RPMI7951 (cell line): ENCODE measurements at regions not wholly inside any gene's neighbourhood (a gene's known extent, or its start where the extent isn't known, plus 50 kb on each side); places are given as distances from the start of the nearest gene placed in this dataset.

Source experiments
- DNase-seq: peaks from one replicate; pipeline ENCODE4 v3.0.0-alpha.2; 2012; ENCODE audit warnings: low read depth

DNA sequence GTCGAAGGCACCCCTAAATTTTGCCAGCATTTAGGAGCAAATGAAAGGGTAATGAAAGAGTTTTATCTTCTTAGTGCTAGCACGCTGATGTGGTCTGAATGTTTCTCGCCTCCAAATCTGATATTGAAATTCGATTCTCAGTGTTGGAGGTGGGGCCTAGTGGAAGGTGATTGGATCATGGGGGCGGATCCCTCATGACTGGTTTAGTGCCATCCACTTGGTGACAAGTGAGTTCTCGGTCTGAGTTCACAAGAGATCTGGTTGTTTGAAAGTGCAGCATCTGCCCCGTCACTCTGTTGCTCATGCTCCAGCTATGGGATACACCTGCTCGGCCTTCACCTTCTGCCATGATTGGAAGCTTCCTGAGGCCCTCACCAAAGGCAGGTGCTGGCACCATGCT, 75.1 kb upstream of the ZBTB40 start:
- DNase-seq, result no peak

DNA sequence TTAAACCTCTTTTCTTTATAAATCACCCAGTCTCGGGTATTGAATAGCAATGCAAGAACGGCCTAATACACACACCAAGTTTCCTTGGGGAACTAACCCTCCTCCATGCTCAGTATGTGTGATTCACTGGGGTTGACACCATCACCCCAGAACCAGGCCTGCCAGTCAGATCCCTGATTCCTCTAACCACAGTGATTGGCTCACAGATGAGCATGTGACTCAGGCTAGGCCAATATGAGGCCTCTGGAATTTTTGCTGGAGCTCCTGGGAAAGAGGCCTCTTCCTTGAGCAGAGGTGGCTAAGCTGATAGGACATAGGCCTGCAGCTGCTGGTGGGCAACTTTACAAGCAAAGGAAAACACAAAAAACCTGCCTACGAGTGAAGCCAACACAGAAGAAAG, 74.7 kb upstream of the ZBTB40 start:
- peak; percentile 22 for DNase-seq

DNA sequence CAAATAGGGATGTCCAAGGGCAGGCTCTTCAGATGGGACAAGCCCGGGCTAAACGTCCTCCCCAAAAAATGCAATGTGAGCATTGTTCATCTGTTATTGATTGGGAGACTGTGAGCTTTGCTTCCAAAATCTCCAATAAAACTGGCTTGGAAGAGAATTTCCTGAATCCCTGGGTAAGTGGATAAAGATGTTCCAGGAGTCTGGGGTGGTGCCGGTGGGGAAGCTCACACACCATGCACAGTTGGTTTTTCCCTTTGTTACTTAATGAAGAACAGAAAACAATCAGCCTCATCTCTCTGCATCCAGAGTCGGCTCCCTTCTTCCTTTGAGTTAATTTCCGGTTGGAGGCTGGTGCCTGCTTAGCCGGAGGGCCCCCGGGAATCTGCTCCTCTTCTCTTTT, 72.1 kb upstream of the ZBTB40 start:
- DNase-seq, result no peak

DNA sequence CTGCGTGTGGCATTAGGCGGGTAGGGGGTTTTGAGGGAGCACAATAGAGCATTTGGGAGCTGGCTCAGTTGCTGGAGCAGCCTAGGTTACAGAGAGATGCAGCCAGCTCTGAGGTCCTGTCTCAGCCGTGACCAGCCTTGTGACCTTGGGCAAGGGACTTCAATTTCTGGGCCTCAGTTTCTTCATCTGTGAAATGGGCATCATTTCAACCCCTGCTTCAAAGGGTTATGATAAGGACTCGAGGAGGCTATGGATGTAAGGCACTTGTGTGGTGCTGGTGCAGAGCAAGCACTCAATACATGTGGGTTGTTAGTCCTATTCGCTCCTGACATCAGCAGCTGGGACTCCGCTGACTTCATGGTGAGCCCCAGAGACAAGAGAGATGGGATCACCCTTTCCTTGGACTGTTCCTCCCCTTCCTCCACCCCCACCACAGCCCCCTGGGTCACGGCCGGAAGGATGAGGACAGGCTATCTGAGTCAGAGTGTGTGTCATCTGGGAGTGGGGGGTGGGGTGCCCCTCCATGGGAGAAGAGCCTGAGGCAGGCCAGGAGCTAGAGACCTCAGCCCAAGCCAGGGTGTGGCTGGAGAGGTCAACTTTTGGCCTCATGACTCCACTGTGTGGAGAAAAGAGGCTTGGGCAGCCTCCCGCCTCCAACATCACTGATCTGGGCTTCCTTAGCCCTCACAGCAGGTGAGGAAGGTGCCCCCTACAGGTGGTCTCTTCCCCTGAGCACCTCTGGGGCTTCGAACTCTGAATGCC, 71.4 kb upstream of the ZBTB40 start:
- peak; percentile 87 for DNase-seq

DNA sequence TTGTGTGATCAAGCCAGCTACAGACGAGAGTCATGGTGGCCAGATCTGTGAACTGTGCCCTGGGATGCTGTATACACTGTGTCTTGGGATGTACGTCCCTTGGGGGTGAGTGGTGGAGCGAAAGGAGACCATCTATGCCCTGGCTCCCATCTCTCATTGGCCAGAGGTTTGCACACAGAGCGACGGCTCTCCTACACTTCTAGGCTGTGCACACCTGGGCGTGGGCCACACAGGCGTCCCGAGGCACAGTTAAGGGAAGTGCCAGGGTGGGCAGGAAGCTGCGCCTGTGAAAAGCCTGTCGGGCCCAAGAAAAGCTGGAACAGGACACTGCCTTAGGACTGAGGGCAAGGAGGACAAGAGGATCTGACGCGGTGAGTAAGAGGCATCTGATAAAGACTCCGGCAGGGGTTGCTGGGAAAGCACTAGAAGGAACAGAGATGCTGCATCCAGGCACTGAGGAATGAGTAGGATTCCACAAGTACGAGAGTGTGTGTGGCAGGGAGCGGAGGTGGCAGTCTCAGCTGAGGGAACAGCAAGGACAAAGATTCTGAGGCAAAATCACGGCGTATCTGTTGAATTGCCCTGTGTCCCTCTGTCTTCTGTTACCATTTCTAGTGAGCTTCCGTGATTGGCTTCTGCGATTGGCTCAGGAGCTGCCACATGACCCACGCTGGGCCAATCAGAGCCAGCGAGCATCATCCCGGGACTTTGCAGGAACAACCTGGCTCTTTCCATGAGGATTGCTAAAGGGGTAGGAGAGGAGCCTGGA, 67.9 kb upstream of the ZBTB40 start:
- DNase-seq, result peak; percentile 60

DNA sequence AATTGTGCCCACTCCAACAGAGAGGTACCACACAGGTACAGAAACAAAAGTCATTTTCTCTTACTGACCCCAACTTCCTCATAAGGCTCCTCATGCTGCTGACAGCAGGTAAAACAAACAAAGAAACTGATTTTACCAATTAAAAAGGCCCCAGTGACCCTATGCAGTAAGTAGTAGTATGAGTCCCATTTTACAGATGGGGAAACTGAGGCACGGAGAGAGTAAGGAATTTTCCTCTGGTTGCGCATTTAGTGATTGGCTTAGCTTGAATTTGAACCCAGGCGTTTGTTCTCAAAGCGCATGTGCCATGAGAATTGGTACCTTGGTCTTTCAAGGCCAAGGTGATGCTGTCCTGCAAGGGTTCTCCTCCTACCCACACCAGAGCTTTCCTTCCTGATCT, 66.1 kb upstream of the ZBTB40 start:
- no peak for DNase-seq

DNA sequence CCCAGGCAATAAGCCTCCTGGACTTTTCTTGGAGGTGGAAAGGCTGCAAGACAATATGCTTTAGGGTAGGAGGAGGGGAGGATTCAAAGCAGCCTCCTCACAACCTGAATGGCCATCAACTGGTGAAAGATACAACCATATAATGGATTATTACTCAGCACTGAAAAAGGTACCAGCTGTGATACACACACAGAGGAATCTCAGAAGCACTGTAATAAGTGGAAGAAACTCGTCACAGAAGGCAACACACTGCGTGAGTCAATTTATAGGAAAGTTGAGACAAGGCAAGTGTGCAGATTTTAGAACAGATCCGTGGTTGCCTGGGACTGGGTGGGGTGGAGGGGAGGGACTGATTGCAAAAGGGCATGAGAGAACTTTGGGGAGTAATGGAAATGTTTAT, 64.9 kb upstream of the ZBTB40 start:
- no peak for DNase-seq

DNA sequence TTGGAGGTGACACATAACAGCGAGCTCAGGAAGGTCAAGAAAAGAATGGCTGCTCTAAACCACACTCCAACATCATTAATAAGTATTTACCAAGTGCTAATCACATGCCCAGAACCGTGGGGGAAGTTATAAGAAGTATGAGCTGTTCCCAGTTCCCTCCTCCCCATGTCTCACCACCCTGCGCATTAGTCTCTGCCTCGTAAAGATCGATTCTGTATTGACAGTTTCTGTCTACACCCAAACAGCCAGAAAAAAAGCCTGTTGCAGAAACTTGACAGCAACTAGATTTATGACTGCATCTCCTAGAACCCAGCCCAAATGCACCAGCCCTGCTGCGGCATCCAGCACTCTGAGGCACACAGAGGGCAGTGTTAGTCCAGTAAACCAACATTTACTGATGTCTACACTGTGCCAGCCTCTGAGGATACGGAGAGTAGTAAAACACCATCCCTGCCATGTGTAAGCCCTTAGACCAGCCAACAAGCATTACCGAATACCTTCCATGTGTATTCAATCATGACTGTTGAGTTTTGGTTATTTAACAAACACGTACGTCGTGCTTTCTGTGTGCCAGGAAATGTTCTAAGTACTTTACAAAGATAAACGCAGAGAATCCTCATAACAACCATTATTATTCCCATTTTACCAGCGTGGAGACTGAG, 63.6 kb upstream of the ZBTB40 start:
- DNase-seq, result no peak

DNA sequence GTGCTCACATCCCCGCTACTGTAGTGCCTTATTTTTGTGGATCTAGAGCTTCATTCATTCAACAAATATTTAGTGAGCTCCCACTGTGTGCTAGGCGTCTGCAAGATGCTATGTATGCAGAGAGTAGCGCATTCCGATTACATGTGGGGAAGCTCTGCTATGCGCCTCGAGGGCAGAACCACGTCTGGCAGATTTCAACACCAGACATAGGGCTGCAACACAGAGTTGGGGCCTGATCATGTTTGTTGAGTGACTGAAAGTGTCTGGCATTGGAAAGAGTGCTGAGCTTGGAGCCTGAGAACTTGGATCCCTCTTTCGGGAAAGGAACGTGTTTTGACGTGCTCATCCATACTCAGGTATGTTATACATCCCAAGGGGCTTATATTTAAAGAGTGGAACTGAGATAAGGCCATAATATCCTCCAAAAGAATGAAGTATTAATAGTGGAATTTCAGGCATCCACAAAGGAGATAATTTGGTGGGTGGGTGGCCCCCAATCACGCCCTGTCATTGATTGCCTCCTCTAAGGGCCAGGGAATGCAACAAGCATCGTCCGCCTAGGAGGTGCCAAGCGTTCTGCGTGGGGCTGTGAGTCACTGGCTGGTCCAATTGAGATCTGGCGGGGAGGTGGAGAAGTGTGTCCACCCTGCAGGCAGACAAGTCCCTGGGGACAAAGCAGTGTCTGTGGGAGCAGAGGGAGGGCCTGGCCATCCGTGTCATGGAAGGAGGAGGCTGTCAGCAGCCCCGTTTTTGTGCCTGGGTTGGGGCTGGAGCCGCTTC, 62.8 kb upstream of the ZBTB40 start:
- peak; percentile 75 for DNase-seq

DNA sequence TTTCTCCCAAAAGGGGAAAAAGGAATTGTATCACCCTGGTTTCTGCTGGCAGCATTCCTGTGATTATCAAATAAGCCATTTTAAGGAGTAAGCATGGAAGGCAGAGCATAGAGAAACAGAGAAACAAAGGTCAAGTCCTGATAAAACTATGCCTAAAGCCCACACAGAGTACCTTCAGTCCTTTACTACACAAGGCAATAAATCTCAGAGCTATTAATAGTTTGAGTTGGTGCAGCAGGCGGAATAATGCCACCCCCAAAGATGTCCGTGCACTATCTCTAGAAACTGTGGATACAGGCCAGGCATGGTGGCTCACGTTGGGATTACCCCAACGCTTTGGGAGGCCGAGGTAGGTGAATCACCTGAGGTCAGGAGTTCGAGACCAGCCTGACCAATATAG, 58.1 kb upstream of the ZBTB40 start:
- no peak for DNase-seq

DNA sequence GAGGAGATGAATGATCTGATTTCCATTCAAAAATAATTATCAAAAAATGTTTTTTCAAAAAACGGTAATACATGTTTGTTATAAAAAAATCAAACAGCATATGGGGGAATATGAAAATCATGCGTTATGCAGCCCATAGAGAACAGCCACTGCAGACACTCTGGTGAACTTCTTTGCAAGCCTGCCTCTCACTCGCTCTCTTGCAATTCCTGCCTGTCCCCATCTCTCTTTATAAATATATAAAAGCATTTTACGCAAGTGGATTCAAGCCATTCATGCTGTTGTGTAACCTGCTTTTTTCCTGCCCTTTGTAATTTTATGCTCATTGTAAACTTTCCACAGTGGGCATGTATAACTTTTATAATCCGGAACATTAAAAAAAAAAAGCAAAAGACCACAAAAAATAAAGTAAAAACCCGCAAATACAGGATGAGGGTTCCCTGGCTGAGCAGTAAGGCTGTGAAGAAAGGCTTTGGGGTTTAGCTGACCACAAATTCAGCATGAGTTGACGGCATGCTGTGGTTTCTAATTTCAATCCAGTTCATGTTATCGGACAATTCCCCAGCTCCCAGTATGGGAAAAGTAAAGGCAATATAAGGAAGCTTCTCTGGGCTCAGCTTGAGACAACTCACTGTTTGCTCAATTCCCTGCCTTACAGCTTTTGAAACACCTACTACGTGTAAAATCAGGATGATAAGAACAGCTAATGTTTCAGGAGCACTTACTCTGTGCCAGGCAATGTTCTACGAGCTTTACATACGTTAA, 52.8 kb upstream of the ZBTB40 start:
- DNase-seq, result peak; percentile 53

DNA sequence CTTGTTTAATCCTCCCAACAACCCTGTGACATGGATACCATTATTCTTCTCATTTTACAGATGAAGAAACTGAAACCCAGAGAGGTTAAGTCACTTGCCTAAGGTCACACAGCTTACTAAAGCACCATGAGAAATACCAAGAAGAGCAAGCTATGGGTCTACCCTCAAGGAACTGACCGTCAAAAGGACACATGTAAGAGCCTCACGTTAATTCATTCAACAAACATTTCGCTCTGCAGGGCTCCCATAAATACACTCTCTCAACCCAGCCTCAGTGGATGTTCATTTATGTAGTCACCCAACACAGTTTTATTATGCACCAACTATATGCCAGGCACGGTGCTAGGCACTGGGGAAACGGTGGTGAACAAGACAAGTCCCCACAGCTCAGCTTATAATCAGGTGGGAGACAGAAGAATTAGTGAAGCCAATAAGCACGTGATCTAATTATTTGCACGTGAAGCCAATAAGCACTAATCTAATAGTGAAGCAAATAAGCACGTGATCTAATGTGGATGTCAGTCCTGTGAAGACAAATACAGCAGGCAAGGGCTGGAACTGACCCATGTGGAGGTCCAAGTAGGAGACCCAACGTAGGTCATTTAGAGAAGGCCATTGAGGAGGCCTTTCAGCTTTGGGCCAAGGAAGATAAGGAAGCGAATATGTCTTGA, 52.1 kb upstream of the ZBTB40 start:
- DNase-seq, result no peak
